BE2C (cell line): ENCODE measurements at regions not wholly inside any gene's neighbourhood (a gene's known extent, or its start where the extent isn't known, plus 50 kb on each side); places are given as distances from the start of the nearest gene placed in this dataset.

ENCODE experiments used
- DNase-seq: peaks from one replicate; pipeline ENCODE4 v3.0.0-alpha.2; 2020
- H3K27me3 ChIP-seq: fragments of 250-450 bp; sonication (Bioruptor Pico); 2 replicates; pipeline ENCODE4 v1.5.1; 2020; ENCODE audit warnings: mild to moderate bottlenecking
- H3K36me3 ChIP-seq: fragments of 250-450 bp; sonication (Bioruptor Pico); 2 replicates; pipeline ENCODE4 v1.5.1; 2020; ENCODE audit warnings: mild to moderate bottlenecking
- H3K4me1 ChIP-seq: fragments of 250-450 bp; sonication (Bioruptor Pico); 2 replicates; pipeline ENCODE4 v1.5.1; 2020
- H3K4me3 ChIP-seq: 2 replicates; pipeline ENCODE4 v1.5.1; 2011; ENCODE audit warnings: low read depth, low read length
- H3K9me3 ChIP-seq: fragments of 250-450 bp; sonication (Bioruptor Pico); 2 replicates; pipeline ENCODE4 v1.5.1; 2020
- CTCF ChIP-seq: IDR thresholded peaks from 2 replicates; pipeline ENCODE4 v1.5.1; 2012; ENCODE audit warnings: mild to moderate bottlenecking, low read depth, low read length

- no peak for DNase-seq
- Histone ChIP-seq H3K4me3 (no peak overlapping the region), H3K27me3 (no peaks in the 10 kb centered on the region), H3K4me1 (no peaks in the 10 kb centered on the region), H3K9me3 (no peaks in the 10 kb centered on the region), H3K36me3 (no peaks in the 10 kb centered on the region)
- no peak for TF ChIP-seq CTCF
Measured at GRCh38 chr4:184540307-184540706, 66.0 kb upstream of the IRF2 start.

- peak; percentile 81 for DNase-seq
Measured at GRCh38 chr4:184538023-184538599, 63.8 kb upstream of the IRF2 start.

GRCh38 chr4:184537269-184538022, 63.1 kb upstream of the IRF2 start:
- Histone ChIP-seq H3K4me1 (no peaks in the 10 kb centered on the region), H3K36me3 (no peaks in the 10 kb centered on the region)
- TF ChIP-seq CTCF = no peak

More at GRCh38 chr4:184538023-184538599, 63.8 kb upstream of the IRF2 start:
- peak; percentile 81 for TF ChIP-seq CTCF
- Histone ChIP-seq H3K36me3 (no peaks in the 10 kb centered on the region), H3K9me3 (no peaks in the 10 kb centered on the region), H3K4me1 (no peaks in the 10 kb centered on the region), H3K27me3 (no peaks in the 10 kb centered on the region), H3K4me3 (peak overlapping the region; percentile 89)

GRCh38 chr4:184536881-184537248, 62.5 kb upstream of the IRF2 start:
- Histone ChIP-seq H3K9me3 (no peaks in the 10 kb centered on the region), H3K4me3 (peak overlapping the region; percentile 89), H3K36me3 (no peaks in the 10 kb centered on the region), H3K4me1 (no peaks in the 10 kb centered on the region), H3K27me3 (no peaks in the 10 kb centered on the region)
- TF ChIP-seq CTCF = no peak
- DNase-seq = no peak

More at GRCh38 chr4:184537269-184538022, 63.1 kb upstream of the IRF2 start:
- Histone ChIP-seq H3K4me3 (peak overlapping the region; percentile 89), H3K9me3 (no peaks in the 10 kb centered on the region), H3K27me3 (no peaks in the 10 kb centered on the region)
- peak; percentile 98 for DNase-seq

- no peaks in the 10 kb centered on the region for H3K36me3 ChIP-seq
- H3K4me3 ChIP-seq = peak overlapping the region; percentile 89
- no peaks in the 10 kb centered on the region for H3K4me1 ChIP-seq
- TF ChIP-seq CTCF = no peak
- H3K27me3 ChIP-seq = no peaks in the 10 kb centered on the region
- no peaks in the 10 kb centered on the region for H3K9me3 ChIP-seq
- no peak for DNase-seq
Measured at GRCh38 chr4:184536065-184536880, 61.9 kb upstream of the IRF2 start.
